ENCODE measurements at regions not wholly inside any gene's neighbourhood (a gene's known extent, or its start where the extent isn't known, plus 50 kb on each side); places are given as distances from the start of the nearest gene placed in this dataset.

- DNase-seq = no peak
These were observed 329.7 kb downstream of the MAFB start for GRCh38 chr20:40359131-40359912.

GRCh38 chr20:40354880-40355279, 334.2 kb downstream of the MAFB start:
- DNase-seq = no peak

- DNase-seq = no peak
These were observed 345.6 kb downstream of the MAFB start for GRCh38 chr20:40343390-40343789.

- DNase-seq = no peak
These were observed 347.5 kb downstream of the MAFB start for GRCh38 chr20:40341561-40341960.

GRCh38 chr20:40339661-40340449, 349.2 kb downstream of the MAFB start:
- no peak for DNase-seq

- no peak for DNase-seq
These were observed 352.5 kb downstream of the MAFB start for GRCh38 chr20:40336533-40336932.

- no peak for DNase-seq
These were observed 353.1 kb downstream of the MAFB start for GRCh38 chr20:40335901-40336351.

GRCh38 chr20:40335437-40335836, 353.6 kb downstream of the MAFB start:
- no peak for DNase-seq

- no peak for DNase-seq
These were observed 355.4 kb downstream of the MAFB start for GRCh38 chr20:40333591-40333990.

- DNase-seq = no peak
These were observed 357.1 kb downstream of the MAFB start for GRCh38 chr20:40331807-40332560.

- no peak for DNase-seq
These were observed 357.8 kb downstream of the MAFB start for GRCh38 chr20:40331249-40331648.

GRCh38 chr20:40329321-40329720, 359.7 kb downstream of the MAFB start:
- no peak for DNase-seq

- no peak for DNase-seq
These were observed 362.3 kb downstream of the MAFB start for GRCh38 chr20:40326784-40327183.

- no peak for DNase-seq
These were observed 363.9 kb downstream of the MAFB start for GRCh38 chr20:40325006-40325568.

GRCh38 chr20:40323361-40323794, 365.7 kb downstream of the MAFB start:
- no peak for DNase-seq

GRCh38 chr20:40322941-40323340, 366.1 kb downstream of the MAFB start:
- no peak for DNase-seq

- DNase-seq = no peak
These were observed 368.5 kb downstream of the MAFB start for GRCh38 chr20:40320517-40321011.

GRCh38 chr20:40319741-40320516, 369.1 kb downstream of the MAFB start:
- DNase-seq = peak; percentile 75

GRCh38 chr20:40319056-40319455, 370.0 kb downstream of the MAFB start:
- no peak for DNase-seq

- no peak for DNase-seq
These were observed 371.8 kb downstream of the MAFB start for GRCh38 chr20:40317156-40317790.

GRCh38 chr20:40314278-40314677, 374.8 kb downstream of the MAFB start:
- no peak for DNase-seq
